Liver (tissue), 2 donors: ENCODE measurements at regions not wholly inside any gene's neighbourhood (a gene's known extent, or its start where the extent isn't known, plus 50 kb on each side); places are given as distances from the start of the nearest gene placed in this dataset.

Experiments
- MAX ChIP-seq: IDR thresholded peaks from 2 replicates; pipeline ENCODE4 v1.6.1; 2016; ENCODE audit warnings: antibody characterized with exemption
- YY1 ChIP-seq: IDR thresholded peaks from 2 replicates; pipeline ENCODE4 v1.6.1; 2016; ENCODE audit warnings: antibody characterized with exemption, mild to moderate bottlenecking
- TF ChIP-seq, protein P1 (sequence below): fragments of 150-350 bp; IDR thresholded peaks from 2 replicates; pipeline ENCODE4 v1.5.1; 2017; ENCODE audit warnings: improper control_type of control experiment, low read depth, low read length; ENCODE audit not compliant: missing input control
- donor health status: healthy.

DNA sequence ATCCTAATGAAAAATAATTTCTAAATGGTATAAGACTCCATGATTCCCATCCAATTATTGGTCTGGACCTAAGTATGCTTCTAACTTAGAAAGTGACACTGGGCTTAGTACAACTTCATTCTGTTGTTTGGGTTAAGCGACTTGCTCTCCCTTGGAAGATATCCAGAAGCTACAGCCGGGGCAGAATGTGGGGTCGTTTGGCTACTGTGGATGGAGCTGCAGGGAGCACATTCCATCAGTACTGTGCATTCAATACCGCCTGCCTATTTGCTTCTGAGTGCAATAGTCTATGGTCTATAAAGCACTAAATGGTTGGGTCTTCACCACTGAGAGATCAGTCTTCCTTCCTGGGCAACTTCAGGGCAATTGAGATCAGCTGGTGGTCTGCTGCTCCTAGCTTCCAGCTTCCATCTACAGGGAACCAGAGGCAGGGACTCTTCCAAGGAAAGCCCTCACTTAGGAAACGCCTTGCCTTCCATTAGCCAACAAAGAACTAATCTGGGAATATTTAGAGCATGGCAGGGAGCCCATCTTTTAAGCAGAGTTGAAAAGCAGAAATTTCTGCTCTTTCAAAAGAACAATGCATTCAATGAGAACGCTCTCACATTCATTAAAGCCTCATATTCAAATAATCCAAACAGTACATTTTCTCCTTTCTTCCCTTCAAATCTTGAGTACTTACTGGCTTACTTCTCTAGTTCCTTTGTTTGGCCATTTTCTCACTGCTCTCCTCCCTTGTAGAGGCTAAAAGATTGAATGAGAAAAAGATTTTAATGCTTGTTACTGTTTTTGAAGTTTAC lies 1049.9 kb upstream of the TENM3 start:
- TF ChIP-seq MAX: no peak
- TF ChIP-seq, protein P1, sequence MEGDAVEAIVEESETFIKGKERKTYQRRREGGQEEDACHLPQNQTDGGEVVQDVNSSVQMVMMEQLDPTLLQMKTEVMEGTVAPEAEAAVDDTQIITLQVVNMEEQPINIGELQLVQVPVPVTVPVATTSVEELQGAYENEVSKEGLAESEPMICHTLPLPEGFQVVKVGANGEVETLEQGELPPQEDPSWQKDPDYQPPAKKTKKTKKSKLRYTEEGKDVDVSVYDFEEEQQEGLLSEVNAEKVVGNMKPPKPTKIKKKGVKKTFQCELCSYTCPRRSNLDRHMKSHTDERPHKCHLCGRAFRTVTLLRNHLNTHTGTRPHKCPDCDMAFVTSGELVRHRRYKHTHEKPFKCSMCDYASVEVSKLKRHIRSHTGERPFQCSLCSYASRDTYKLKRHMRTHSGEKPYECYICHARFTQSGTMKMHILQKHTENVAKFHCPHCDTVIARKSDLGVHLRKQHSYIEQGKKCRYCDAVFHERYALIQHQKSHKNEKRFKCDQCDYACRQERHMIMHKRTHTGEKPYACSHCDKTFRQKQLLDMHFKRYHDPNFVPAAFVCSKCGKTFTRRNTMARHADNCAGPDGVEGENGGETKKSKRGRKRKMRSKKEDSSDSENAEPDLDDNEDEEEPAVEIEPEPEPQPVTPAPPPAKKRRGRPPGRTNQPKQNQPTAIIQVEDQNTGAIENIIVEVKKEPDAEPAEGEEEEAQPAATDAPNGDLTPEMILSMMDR: no peak
- TF ChIP-seq YY1: no peak
